Heart left ventricle (tissue), 16 donors: ENCODE measurements at regions not wholly inside any gene's neighbourhood (a gene's known extent, or its start where the extent isn't known, plus 50 kb on each side); places are given as distances from the start of the nearest gene placed in this dataset.

Source experiments
- ATAC-seq, 4 donors: fragments of 200-7000 bp; cut with Tn5 transposase; one replicate each; pipeline ENCODE4 v1.9.1; 2020 to 2022; ENCODE audit warnings: moderate library complexity in 4 of 4, mild to moderate bottlenecking in 3 of 4, moderate number of reproducible peaks in 1 of 4
- DNase-seq, 5 donors: peaks; one replicate each; pipeline ENCODE4 v3.0.0-alpha.2; 2020
- H3K27ac ChIP-seq, 12 donors: fragments of 200-600 bp; sonication (generic) in 4 of 12; one replicate each; pipeline versions ENCODE4 v1.5.0 to v1.8.0; 2016 to 2022; ENCODE audit warnings: mild to moderate bottlenecking in 2 of 12
- H3K27me3 ChIP-seq, 9 donors: fragments of 200-600 bp; sonication (generic) in 2 of 9; one replicate each; pipeline versions ENCODE4 v1.5.1 to v1.8.0; 2016 to 2022; ENCODE audit warnings: mild to moderate bottlenecking in 3 of 9
- H3K36me3 ChIP-seq, 9 donors: fragments of 200-600 bp; sonication (generic) in 2 of 9; one replicate each; pipeline versions ENCODE4 v1.5.0 to v1.8.0; 2018 to 2022; ENCODE audit warnings: mild to moderate bottlenecking in 2 of 9
- H3K4me1 ChIP-seq, 12 donors: fragments of 200-600 bp; sonication (generic) in 4 of 12; one replicate each; pipeline versions ENCODE4 v1.5.0 to v1.8.0; 2016 to 2022; ENCODE audit warnings: mild to moderate bottlenecking in 3 of 12
- H3K4me3 ChIP-seq, 12 donors: fragments of 200-600 bp; sonication (generic) in 4 of 12; one replicate each; pipeline versions ENCODE4 v1.5.0 to v1.8.0; 2017 to 2022; ENCODE audit warnings: mild to moderate bottlenecking in 9 of 12, moderate library complexity in 4 of 12
- H3K9me3 ChIP-seq, 12 donors: fragments of 200-600 bp; sonication (generic) in 4 of 12; one replicate each; pipeline versions ENCODE4 v1.5.0 to v1.8.0; 2016 to 2022; ENCODE audit warnings: mild to moderate bottlenecking in 1 of 12
- POLR2A ChIP-seq, 2 donors: fragments of 450-650 bp; IDR thresholded peaks; one replicate each; pipeline ENCODE4 v1.6.1; 2017; ENCODE audit warnings: antibody characterized with exemption in 2 of 2, mild to moderate bottlenecking in 2 of 2, moderate library complexity in 2 of 2
- WGBS, 4 donors: extraction: QIAGEN DNeasy Blood & Tissue Kit in 2 of 4; methylation state at CpG; one replicate each; pipeline versions ENCODE4 v1.1.5 to v1.1.7; 2013 to 2018; 5-methylcytosine and 5-hydroxymethylcytosine counted together
- intact Hi-C, 10 donors: fragments of 100-400 bp; cut with DNase I; formaldehyde crosslinking; loops; one replicate each; pipeline versions ENCODE4 v1.11.1 to v1.14.2; 2022
- TF ChIP-seq, protein P1 (sequence below), 12 donors: fragments of 200-600 bp; sonication (generic) in 4 of 12; IDR thresholded peaks; one replicate each; pipeline versions ENCODE4 v1.5.0 to v1.8.0; 2018 to 2022; ENCODE audit warnings: antibody characterized with exemption in 12 of 12, mild to moderate bottlenecking in 5 of 12
- donor health status: ischemic (EF 13 %, LVEDD 7.1; RV severe dilation, severe dysfunction).
- donor health status: healthy with polysubstance abuse.
- donor health status: DM: no; HTN: yes; CAD: no.
- donor health status: DM: no; HTN: no; CAD: no.
- donor health status: ischemic (EF 25% LVEDD 6.9; RV normal size, moderate dysfunction).
- donor health status: ischemic (EF 25% LVEDD 5.7; RV mildly dilated, moderate dysfunction).
- donor health status: healthy.
- donor health status: DM: yes; HTN: yes; CAD: no.
- donor health status: ischemic (EF 35%, LVEDD 5.7; RV mildly dilated, moderate dysfunction).
- donor health status: nonischemic (EF 11% LVEDD 7.7; RV severe dilation, severe dysfunction).
- donor health status: DM: yes; HTN: yes; CAD: no.
- donor health status: PGD.
- donor health status: ischemic (EF 29% LVEDD 5.4; RV normal size, mild dysfunction).
- donor health status: nonischemic (EF 23%, LVEDD 6.1; RV moderate dilation, normal function).

DNA sequence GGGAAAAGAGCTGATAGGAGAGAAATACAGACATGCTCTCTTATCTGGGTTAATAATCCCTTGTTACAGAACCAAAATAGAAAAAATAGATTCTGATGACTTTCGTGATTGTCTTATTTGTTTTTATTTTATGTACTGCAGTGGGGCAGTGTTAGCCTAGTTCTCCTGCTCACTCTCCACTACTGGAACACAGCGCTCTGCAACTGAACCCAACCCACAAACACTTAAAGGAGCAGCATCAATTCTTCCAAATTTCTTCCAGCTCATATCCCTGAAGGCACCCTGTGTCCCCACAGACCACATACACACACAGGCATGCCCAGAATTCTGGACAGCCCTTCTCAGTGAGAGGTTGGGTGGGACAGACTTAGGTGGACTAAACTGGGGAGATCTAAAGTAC is 160.6 kb downstream of the SS18 start:
- H3K4me3 ChIP-seq, result no peak overlapping the region
- H3K27me3 ChIP-seq, result no peaks in the 10 kb centered on the region
- DNase-seq, result no peak
- no peaks in the 10 kb centered on the region for H3K9me3 ChIP-seq
- TF ChIP-seq, protein P1, sequence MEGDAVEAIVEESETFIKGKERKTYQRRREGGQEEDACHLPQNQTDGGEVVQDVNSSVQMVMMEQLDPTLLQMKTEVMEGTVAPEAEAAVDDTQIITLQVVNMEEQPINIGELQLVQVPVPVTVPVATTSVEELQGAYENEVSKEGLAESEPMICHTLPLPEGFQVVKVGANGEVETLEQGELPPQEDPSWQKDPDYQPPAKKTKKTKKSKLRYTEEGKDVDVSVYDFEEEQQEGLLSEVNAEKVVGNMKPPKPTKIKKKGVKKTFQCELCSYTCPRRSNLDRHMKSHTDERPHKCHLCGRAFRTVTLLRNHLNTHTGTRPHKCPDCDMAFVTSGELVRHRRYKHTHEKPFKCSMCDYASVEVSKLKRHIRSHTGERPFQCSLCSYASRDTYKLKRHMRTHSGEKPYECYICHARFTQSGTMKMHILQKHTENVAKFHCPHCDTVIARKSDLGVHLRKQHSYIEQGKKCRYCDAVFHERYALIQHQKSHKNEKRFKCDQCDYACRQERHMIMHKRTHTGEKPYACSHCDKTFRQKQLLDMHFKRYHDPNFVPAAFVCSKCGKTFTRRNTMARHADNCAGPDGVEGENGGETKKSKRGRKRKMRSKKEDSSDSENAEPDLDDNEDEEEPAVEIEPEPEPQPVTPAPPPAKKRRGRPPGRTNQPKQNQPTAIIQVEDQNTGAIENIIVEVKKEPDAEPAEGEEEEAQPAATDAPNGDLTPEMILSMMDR (IDR thresholded peaks at IDR 0.05), result no peak
- no peak for TF ChIP-seq POLR2A (IDR thresholded peaks at IDR 0.05)
- no peak overlapping the region for H3K27ac ChIP-seq
- no peak for ATAC-seq
- no peaks in the 10 kb centered on the region for H3K36me3 ChIP-seq
- WGBS, 4 donors, result 50 to 72% (median 61%) methylated on average over 2 of the region's 2 CpGs
- no peaks in the 10 kb centered on the region for H3K4me1 ChIP-seq
- intact Hi-C loops, result loop anchor here in 2 of 10 donors (10.0 kb wide), 2 partner anchors 65 to 225 kb away; no protein-coding TSS in a partner anchor

DNA sequence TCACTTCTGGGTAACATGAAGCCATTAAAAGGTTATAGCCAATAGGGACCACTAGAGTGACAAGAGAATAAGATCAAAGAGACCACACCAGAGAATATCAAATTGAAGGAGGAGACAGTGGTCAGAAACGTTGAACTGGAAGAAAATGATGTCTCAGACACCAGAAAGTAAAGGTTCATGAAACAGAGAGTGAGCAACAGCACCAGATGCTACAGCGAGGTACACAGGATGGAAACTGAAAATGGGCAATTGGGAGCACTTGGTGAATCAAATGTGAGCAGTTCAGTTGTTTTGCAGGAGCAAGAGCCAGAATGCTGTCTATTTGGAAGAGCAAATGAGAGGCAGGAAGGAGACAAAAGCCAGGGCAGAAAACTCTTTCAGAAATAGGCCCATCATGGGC is 162.6 kb downstream of the SS18 start:
- H3K27ac ChIP-seq, result no peak overlapping the region
- H3K4me3 ChIP-seq, result no peak overlapping the region
- no peaks in the 10 kb centered on the region for H3K36me3 ChIP-seq
- DNase-seq (no peak), ATAC-seq (no peak)
- intact Hi-C loops, result loop anchor here in 2 of 10 donors (10.0 kb wide), 2 partner anchors 63 to 227 kb away; no protein-coding TSS in a partner anchor
- TF ChIP-seq, protein P1 (IDR thresholded peaks at IDR 0.05), result no peak
- TF ChIP-seq POLR2A (IDR thresholded peaks at IDR 0.05), result no peak
- H3K4me1 ChIP-seq, result no peaks in the 10 kb centered on the region
- H3K9me3 ChIP-seq, result no peaks in the 10 kb centered on the region
- 64 to 69% (median 67%) methylated on average over 2 of the region's 2 CpGs for WGBS, 4 donors
- no peaks in the 10 kb centered on the region for H3K27me3 ChIP-seq

DNA sequence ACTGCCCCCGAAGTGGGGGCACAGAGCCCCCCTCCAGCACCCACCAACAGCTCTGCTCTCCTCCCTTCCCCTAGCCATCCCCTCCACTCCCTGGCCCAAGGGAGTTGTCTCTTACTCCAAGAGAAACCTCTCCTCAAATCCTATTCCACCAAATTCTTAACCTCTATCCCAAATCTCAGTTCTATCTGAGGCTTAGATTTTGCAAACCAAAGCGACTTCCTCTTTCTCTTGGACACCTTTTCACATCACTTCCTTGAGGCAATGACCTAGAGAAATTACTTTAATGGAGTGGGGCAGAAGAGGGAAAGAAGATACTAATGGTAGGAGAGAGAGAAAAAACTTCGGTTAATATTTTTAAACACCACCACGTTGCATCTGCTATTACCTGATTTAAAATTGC is 167.2 kb downstream of the SS18 start:
- ATAC-seq (no peak), DNase-seq (no peak)
- Histone ChIP-seq H3K27me3 (no peaks in the 10 kb centered on the region), H3K27ac (no peak overlapping the region), H3K36me3 (no peaks in the 10 kb centered on the region), H3K4me1 (no peaks in the 10 kb centered on the region), H3K9me3 (no peaks in the 10 kb centered on the region), H3K4me3 (no peak overlapping the region)
- 89 to 94% (median 92%) methylated on average over 4 of the region's 4 CpGs for WGBS, 4 donors
- intact Hi-C loops, result loop anchor here in 2 of 10 donors (10.0 kb wide), 2 partner anchors 58 to 232 kb away; no protein-coding TSS in a partner anchor
- TF ChIP-seq, protein P1 (IDR thresholded peaks at IDR 0.05), result no peak
- TF ChIP-seq POLR2A (IDR thresholded peaks at IDR 0.05), result no peak

DNA sequence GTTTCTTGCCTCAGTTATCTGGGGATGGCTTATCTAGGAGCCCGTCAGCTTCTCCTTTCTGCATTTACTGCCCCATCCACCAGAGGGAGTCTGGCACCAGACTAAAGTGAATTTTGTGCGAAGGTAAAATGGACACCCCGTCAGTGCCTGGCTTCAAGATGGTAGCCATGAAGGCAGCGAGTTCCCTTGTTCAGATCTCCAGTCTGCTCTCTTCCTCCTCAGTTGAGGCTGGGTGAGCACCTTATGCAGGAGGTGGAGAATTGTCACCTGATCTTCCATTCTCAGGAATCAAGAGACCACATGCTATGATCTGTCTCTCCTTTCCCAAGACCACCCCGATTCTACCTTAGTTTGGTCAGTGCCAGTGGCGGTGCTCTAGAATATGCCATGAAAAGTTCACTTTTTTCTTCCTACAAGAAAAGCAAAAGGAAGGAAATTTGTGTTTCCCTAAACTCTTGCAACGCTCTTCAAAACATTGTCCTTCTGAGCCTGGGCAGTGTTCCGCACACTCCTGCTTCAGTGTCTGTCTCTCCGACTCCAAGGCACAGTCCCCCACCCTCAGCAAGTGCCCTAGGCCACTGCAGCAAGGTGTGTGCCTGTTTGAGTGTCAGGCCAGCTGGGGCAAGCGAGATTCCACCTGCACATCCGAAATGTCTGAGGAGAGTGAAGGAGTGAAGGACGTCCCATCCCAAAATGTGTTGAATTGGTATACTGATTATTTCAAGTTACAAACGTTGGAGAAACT is 168.6 kb downstream of the SS18 start:
- Histone ChIP-seq H3K27ac (no peak overlapping the region), H3K36me3 (no peaks in the 10 kb centered on the region), H3K4me1 (no peaks in the 10 kb centered on the region), H3K9me3 (no peaks in the 10 kb centered on the region), H3K27me3 (no peaks in the 10 kb centered on the region), H3K4me3 (no peak overlapping the region)
- intact Hi-C loops, result loop anchor here in 2 of 10 donors (10.0 kb wide), 2 partner anchors 57 to 233 kb away; no protein-coding TSS in a partner anchor
- 80 to 85% (median 80%) methylated on average over 13 of the region's 13 CpGs for WGBS, 4 donors
- TF ChIP-seq, protein P1 (IDR thresholded peaks at IDR 0.05), result peak in 11 of 12 donors; percentile 10 to 45 (median 35)
- TF ChIP-seq POLR2A (IDR thresholded peaks at IDR 0.05), result no peak
- no peak for ATAC-seq
- DNase-seq, result no peak
